ENCODE measurements at regions not wholly inside any gene's neighbourhood (a gene's known extent, or its start where the extent isn't known, plus 50 kb on each side); places are given as distances from the start of the nearest gene placed in this dataset.

DNA sequence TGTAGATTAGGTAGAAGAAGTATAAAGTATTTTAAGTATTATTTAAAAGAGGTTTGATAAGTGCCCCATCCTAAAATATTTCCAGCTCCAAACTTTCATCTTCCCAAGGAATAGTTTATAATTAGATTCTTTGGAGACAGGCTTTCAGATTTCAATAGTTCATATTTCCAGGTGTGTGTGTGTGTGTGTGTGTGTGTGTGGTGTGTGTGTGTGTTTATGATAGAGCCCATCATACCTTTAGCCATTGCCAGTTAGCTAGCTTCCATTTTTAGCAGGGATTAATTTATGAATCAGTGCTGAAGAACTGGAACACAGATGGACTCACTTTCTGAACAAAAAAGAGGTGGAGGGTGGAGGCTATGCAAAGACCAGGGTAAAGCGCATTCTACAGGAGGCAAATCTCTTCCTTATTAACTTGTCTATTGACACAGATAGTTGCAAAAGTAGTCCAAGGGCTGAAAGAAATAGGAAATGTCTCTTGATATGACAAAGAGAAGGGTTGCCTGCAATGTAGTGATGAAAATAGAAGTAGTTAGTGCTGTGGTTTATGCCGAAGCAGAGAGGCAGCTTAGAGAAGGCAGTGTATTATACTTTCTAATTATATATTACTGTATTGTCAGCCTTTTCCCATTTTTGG lies 301.1 kb downstream of the MAN2A1 start:
- intact Hi-C loops (cut with DNase I) = no loop called here
- Histone ChIP-seq H3K9me3 (no peaks in the 10 kb centered on the region), H3K27ac (no peak overlapping the region), H3K4me1 (peaks cover 3% of the 10 kb centered on the region), H3K36me3 (no peaks in the 10 kb centered on the region), H3K27me3 (no peaks in the 10 kb centered on the region), H3K4me3 (no peak overlapping the region)
- DNase-seq (ENCODE audit: extremely low spot score in 2 of 2) = no peak
- TF ChIP-seq, protein P1, sequence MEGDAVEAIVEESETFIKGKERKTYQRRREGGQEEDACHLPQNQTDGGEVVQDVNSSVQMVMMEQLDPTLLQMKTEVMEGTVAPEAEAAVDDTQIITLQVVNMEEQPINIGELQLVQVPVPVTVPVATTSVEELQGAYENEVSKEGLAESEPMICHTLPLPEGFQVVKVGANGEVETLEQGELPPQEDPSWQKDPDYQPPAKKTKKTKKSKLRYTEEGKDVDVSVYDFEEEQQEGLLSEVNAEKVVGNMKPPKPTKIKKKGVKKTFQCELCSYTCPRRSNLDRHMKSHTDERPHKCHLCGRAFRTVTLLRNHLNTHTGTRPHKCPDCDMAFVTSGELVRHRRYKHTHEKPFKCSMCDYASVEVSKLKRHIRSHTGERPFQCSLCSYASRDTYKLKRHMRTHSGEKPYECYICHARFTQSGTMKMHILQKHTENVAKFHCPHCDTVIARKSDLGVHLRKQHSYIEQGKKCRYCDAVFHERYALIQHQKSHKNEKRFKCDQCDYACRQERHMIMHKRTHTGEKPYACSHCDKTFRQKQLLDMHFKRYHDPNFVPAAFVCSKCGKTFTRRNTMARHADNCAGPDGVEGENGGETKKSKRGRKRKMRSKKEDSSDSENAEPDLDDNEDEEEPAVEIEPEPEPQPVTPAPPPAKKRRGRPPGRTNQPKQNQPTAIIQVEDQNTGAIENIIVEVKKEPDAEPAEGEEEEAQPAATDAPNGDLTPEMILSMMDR (IDR thresholded peaks at IDR 0.05) = no peak
- TF ChIP-seq POLR2AphosphoS5 (IDR thresholded peaks at IDR 0.05; ENCODE audit: insufficient read depth in 1 of 2, low read depth in 1 of 2) (no peak), POLR2A (IDR thresholded peaks at IDR 0.05) (no peak)

- no peak for DNase-seq (ENCODE audit: extremely low spot score in 2 of 2)
- no peaks in the 10 kb centered on the region for H3K27me3 ChIP-seq
- no peak overlapping the region for H3K4me3 ChIP-seq
- H3K36me3 ChIP-seq = no peaks in the 10 kb centered on the region
- H3K27ac ChIP-seq = no peak overlapping the region
- no peak for TF ChIP-seq POLR2A (IDR thresholded peaks at IDR 0.05)
- TF ChIP-seq, protein P1 (IDR thresholded peaks at IDR 0.05) = no peak
- no peak for TF ChIP-seq POLR2AphosphoS5 (IDR thresholded peaks at IDR 0.05; ENCODE audit: insufficient read depth in 1 of 2, low read depth in 1 of 2)
- peaks cover 9% of the 10 kb centered on the region for H3K4me1 ChIP-seq
- intact Hi-C loops (cut with DNase I) = no loop called here
- no peaks in the 10 kb centered on the region for H3K9me3 ChIP-seq
Measured at GRCh38 chr5:109992264-109992915, 302.7 kb downstream of the MAN2A1 start.

DNA sequence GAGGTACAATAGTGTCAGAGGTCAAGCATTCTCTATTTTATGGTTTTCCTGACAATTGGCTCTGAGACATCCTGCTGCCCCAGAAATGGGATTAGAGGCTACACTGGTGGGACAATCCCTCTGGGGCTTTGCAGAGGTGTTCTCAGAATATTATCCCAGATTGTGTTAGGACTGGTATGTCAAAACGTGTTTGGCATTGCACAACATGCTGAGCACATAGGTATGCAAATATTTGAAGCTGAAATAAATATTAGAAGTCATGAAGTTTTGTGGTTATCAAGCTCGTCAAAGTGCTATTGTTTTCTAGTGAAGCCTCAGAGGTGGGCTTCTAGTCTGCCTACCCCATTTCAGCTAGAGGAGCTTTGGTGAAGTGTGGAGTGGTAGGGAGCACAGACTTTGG lies 304.4 kb downstream of the MAN2A1 start:
- intact Hi-C loops (cut with DNase I) = no loop called here
- Histone ChIP-seq H3K27me3 (no peaks in the 10 kb centered on the region), H3K4me3 (no peak overlapping the region), H3K36me3 (no peaks in the 10 kb centered on the region), H3K4me1 (peaks cover 9% of the 10 kb centered on the region), H3K9me3 (no peaks in the 10 kb centered on the region), H3K27ac (no peak overlapping the region)
- no peak for DNase-seq (ENCODE audit: extremely low spot score in 2 of 2)
- TF ChIP-seq, protein P1 (IDR thresholded peaks at IDR 0.05) = no peak
- TF ChIP-seq POLR2AphosphoS5 (IDR thresholded peaks at IDR 0.05; ENCODE audit: insufficient read depth in 1 of 2, low read depth in 1 of 2) = no peak
- TF ChIP-seq POLR2A (IDR thresholded peaks at IDR 0.05) = no peak

- no peak for TF ChIP-seq POLR2AphosphoS5 (IDR thresholded peaks at IDR 0.05; ENCODE audit: insufficient read depth in 1 of 2, low read depth in 1 of 2)
- no peak for TF ChIP-seq POLR2A (IDR thresholded peaks at IDR 0.05)
- TF ChIP-seq, protein P1 (IDR thresholded peaks at IDR 0.05) = no peak
Measured at GRCh38 chr5:109996246-109996645, 306.5 kb downstream of the MAN2A1 start.

DNA sequence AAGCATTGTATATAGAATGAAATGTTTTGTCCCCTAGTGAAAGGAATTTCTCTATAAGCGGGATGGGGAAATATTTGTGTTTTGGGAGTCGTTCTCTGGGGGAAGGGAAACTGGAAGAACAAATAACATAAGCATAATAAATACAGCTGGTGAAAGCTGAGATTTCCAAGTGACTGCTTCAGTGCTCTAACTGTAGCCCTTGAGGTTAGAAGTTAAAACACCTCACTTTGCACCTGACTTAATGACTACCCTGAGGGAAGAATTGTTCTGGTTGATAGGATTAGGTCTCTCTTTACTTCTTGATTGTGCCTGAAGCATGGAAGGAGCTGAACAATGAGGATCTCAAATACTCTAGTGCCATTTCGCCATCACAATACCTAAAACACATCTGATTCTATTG lies 307.4 kb downstream of the MAN2A1 start:
- H3K4me1 ChIP-seq = peaks cover 9% of the 10 kb centered on the region
- intact Hi-C loops (cut with DNase I) = no loop called here
- no peaks in the 10 kb centered on the region for H3K9me3 ChIP-seq
- TF ChIP-seq POLR2A (IDR thresholded peaks at IDR 0.05) (no peak), POLR2AphosphoS5 (IDR thresholded peaks at IDR 0.05; ENCODE audit: insufficient read depth in 1 of 2, low read depth in 1 of 2) (no peak)
- TF ChIP-seq, protein P1 (IDR thresholded peaks at IDR 0.05) = no peak
- H3K27me3 ChIP-seq = no peaks in the 10 kb centered on the region
- H3K27ac ChIP-seq = no peak overlapping the region
- no peak overlapping the region for H3K4me3 ChIP-seq
- H3K36me3 ChIP-seq = no peaks in the 10 kb centered on the region
- DNase-seq (ENCODE audit: extremely low spot score in 2 of 2) = no peak

More at GRCh38 chr5:109996246-109996645, 306.5 kb downstream of the MAN2A1 start:
- no peaks in the 10 kb centered on the region for H3K36me3 ChIP-seq
- no peaks in the 10 kb centered on the region for H3K27me3 ChIP-seq
- DNase-seq (ENCODE audit: extremely low spot score in 2 of 2) = no peak
- intact Hi-C loops (cut with DNase I) = no loop called here
- H3K27ac ChIP-seq = no peak overlapping the region
- no peak overlapping the region for H3K4me3 ChIP-seq
- H3K9me3 ChIP-seq = no peaks in the 10 kb centered on the region
- peaks cover 9% of the 10 kb centered on the region for H3K4me1 ChIP-seq
